ENCODE measurements at regions not wholly inside any gene's neighbourhood (a gene's known extent, or its start where the extent isn't known, plus 50 kb on each side); places are given as distances from the start of the nearest gene placed in this dataset.

GRCh38 chr17:11002417-11002816, 164.5 kb upstream of the PIRT start:
- H3K36me3 ChIP-seq (ENCODE audit: control insufficient read depth, insufficient read depth, low read length), result no peaks in the 10 kb centered on the region
- WGBS (ENCODE audit: insufficient coverage, low coverage, missing lambda C conversion rate), result 0% methylated on average over 2 of the region's 2 CpGs
- H3K27ac ChIP-seq (ENCODE audit: extremely low read depth, low read depth, low read length), result no peak overlapping the region
- H2AFZ ChIP-seq (ENCODE audit: low read depth, low read length), result no peak overlapping the region
- ChIA-PET POLR2A (no interaction called here), CTCF (ENCODE audit: low intra/inter-chr PET ratio) (no interaction called here)
- H3K4me2 ChIP-seq (ENCODE audit: insufficient read depth, low read length), result no peak overlapping the region
- no peaks in the 10 kb centered on the region for H3K9me3 ChIP-seq (replicated peaks; ENCODE audit: control insufficient read depth, insufficient read depth, low read depth, low read length)
- intact Hi-C loops (cut with micrococcal nuclease), result no loop called here
- in situ Hi-C loops (cut with MboI), result no loop called here
- FAIRE-seq (no peak), DNase-seq (ENCODE audit: extremely low read depth in 1 of 4, low spot score in 3 of 4) (no peak), ATAC-seq (no peak)
- H3K27me3 ChIP-seq (ENCODE audit: control insufficient read depth in 2 of 2, insufficient read depth in 2 of 2, low read length in 2 of 2), result no peaks in the 10 kb centered on the region
- BruUV-seq (replicated peaks), result no TSS peak
- H4K20me1 ChIP-seq (replicated peaks; ENCODE audit: control insufficient read depth, insufficient read depth, low read length), result no peaks in the 10 kb centered on the region
- H3K79me2 ChIP-seq (ENCODE audit: control insufficient read depth, insufficient read depth, low read length), result no peaks in the 10 kb centered on the region
- TF ChIP-seq ARNT (IDR thresholded peaks at IDR 0.05) (no peak), BRF1 (IDR thresholded peaks at IDR 0.05; ENCODE audit: borderline replicate concordance, extremely low read depth, insufficient read length) (no peak), GMEB1 (CRISPR knock-in tag; IDR thresholded peaks at IDR 0.05) (no peak)
- H3K4me1 ChIP-seq (replicated peaks in 1 of 2; ENCODE audit: control insufficient read depth in 2 of 2, insufficient read depth in 2 of 2, low read length in 2 of 2), result no peaks in the 10 kb centered on the region
- H3K4me3 ChIP-seq, result no peak overlapping the region
- H3K9ac ChIP-seq (ENCODE audit: insufficient read depth in 1 of 2, low read depth in 2 of 2, low read length in 2 of 2), result no peak overlapping the region
- H3K9me1 ChIP-seq (ENCODE audit: control insufficient read depth, insufficient read depth, low read length), result no peaks in the 10 kb centered on the region

- no peaks in the 10 kb centered on the region for H3K27me3 ChIP-seq (ENCODE audit: control insufficient read depth in 2 of 2, insufficient read depth in 2 of 2, low read length in 2 of 2)
- H3K9me3 ChIP-seq (replicated peaks; ENCODE audit: control insufficient read depth, insufficient read depth, low read depth, low read length), result no peaks in the 10 kb centered on the region
- no peak overlapping the region for H3K4me2 ChIP-seq (ENCODE audit: insufficient read depth, low read length)
- no peak for ATAC-seq
- H3K9ac ChIP-seq (ENCODE audit: insufficient read depth in 1 of 2, low read depth in 2 of 2, low read length in 2 of 2), result no peak overlapping the region
- intact Hi-C loops (cut with micrococcal nuclease) (no loop called here), in situ Hi-C loops (cut with MboI) (no loop called here)
- no peak overlapping the region for H2AFZ ChIP-seq (ENCODE audit: low read depth, low read length)
- H3K9me1 ChIP-seq (ENCODE audit: control insufficient read depth, insufficient read depth, low read length), result no peaks in the 10 kb centered on the region
- ChIA-PET POLR2A (no interaction called here), CTCF (ENCODE audit: low intra/inter-chr PET ratio) (no interaction called here)
- no peaks in the 10 kb centered on the region for H4K20me1 ChIP-seq (replicated peaks; ENCODE audit: control insufficient read depth, insufficient read depth, low read length)
- H3K79me2 ChIP-seq (ENCODE audit: control insufficient read depth, insufficient read depth, low read length), result no peaks in the 10 kb centered on the region
- H3K4me1 ChIP-seq (replicated peaks in 1 of 2; ENCODE audit: control insufficient read depth in 2 of 2, insufficient read depth in 2 of 2, low read length in 2 of 2), result no peaks in the 10 kb centered on the region
- FAIRE-seq, result no peak
- no peak overlapping the region for H3K27ac ChIP-seq (ENCODE audit: extremely low read depth, low read depth, low read length)
- H3K4me3 ChIP-seq, result no peak overlapping the region
- DNase-seq (ENCODE audit: extremely low read depth in 1 of 4, low spot score in 3 of 4), result no peak
- BruUV-seq (replicated peaks), result no TSS peak
- WGBS (ENCODE audit: insufficient coverage, low coverage, missing lambda C conversion rate), result 0% methylated on average over 4 of the region's 4 CpGs
- no peaks in the 10 kb centered on the region for H3K36me3 ChIP-seq (ENCODE audit: control insufficient read depth, insufficient read depth, low read length)
- TF ChIP-seq ZNF75A (CRISPR knock-in tag; IDR thresholded peaks at IDR 0.05) (no peak), SMARCE1 (IDR thresholded peaks at IDR 0.05) (no peak), MCM2 (IDR thresholded peaks at IDR 0.05; ENCODE audit: low read depth) (no peak), XRCC4 (IDR thresholded peaks at IDR 0.05; ENCODE audit: extremely low read depth, insufficient read depth, insufficient read length) (no peak), ZNF518B (CRISPR knock-in tag; IDR thresholded peaks at IDR 0.05) (no peak), ZBTB1 (CRISPR knock-in tag; IDR thresholded peaks at IDR 0.05; ENCODE audit: borderline replicate concordance, low read depth) (no peak), FOXJ2 (tag; IDR thresholded peaks at IDR 0.05) (no peak), CHD4 (IDR thresholded peaks at IDR 0.05; ENCODE audit: insufficient read depth, insufficient replicate concordance, low read depth, low read length, poor library complexity, severe bottlenecking) (no peak), TCF3 (CRISPR knock-in tag; IDR thresholded peaks at IDR 0.05) (no peak), ZKSCAN3 (CRISPR knock-in tag; IDR thresholded peaks at IDR 0.05) (no peak), PHB (CRISPR knock-in tag; IDR thresholded peaks at IDR 0.05) (no peak)
Measured at GRCh38 chr17:11001651-11002050, 163.8 kb upstream of the PIRT start.
